Smooth muscle cell (in vitro differentiated cells): ENCODE measurements at regions not wholly inside any gene's neighbourhood (a gene's known extent, or its start where the extent isn't known, plus 50 kb on each side); places are given as distances from the start of the nearest gene placed in this dataset.

ENCODE experiments used
- DNase-seq: peaks from one replicate; lab custom pipeline; 2025; ENCODE audit not compliant: unreplicated experiment; lab: John Stamatoyannopoulos, UW
- H2AFZ ChIP-seq: fragments of 200-600 bp; sonication (generic); 2 replicates; pipeline ENCODE4 v1.6.0; 2016; ENCODE audit warnings: antibody characterized with exemption, low read depth, mild to moderate bottlenecking
- H3F3A ChIP-seq: fragments of 200-600 bp; sonication (generic); 2 replicates; pipeline ENCODE4 v1.6.0; 2017; ENCODE audit warnings: antibody characterized with exemption, low read depth
- H3K27ac ChIP-seq: fragments of 200-600 bp; sonication (generic); 2 replicates; pipeline ENCODE4 v1.5.1; 2016; ENCODE audit warnings: low read depth, mild to moderate bottlenecking
- H3K27me3 ChIP-seq: fragments of 200-600 bp; sonication (generic); 2 replicates; pipeline ENCODE4 v1.6.1; 2016; ENCODE audit warnings: low read depth, mild to moderate bottlenecking
- H3K36me3 ChIP-seq: fragments of 200-600 bp; sonication (generic); 2 replicates; pipeline ENCODE4 v1.5.1; 2016; ENCODE audit warnings: low read depth
- H3K4me1 ChIP-seq: fragments of 200-600 bp; sonication (generic); 2 replicates; pipeline ENCODE4 v1.5.1; 2016; ENCODE audit warnings: low read depth
- H3K4me2 ChIP-seq: fragments of 200-600 bp; sonication (generic); 2 replicates; pipeline ENCODE4 v1.6.0; 2016; ENCODE audit warnings: mild to moderate bottlenecking
- H3K4me3 ChIP-seq: fragments of 200-600 bp; sonication (generic); 2 replicates; pipeline ENCODE4 v1.5.1; 2016; ENCODE audit warnings: mild to moderate bottlenecking
- H3K79me2 ChIP-seq: fragments of 200-600 bp; sonication (generic); 2 replicates; pipeline ENCODE4 v1.6.0; 2016; ENCODE audit warnings: low read depth, mild to moderate bottlenecking
- H3K9ac ChIP-seq: fragments of 200-600 bp; sonication (generic); 2 replicates; pipeline ENCODE4 v1.6.0; 2016; ENCODE audit warnings: low read depth
- H3K9me3 ChIP-seq: fragments of 200-600 bp; sonication (generic); replicated peaks from 2 replicates; pipeline ENCODE4 v1.5.1; 2016; ENCODE audit warnings: low read depth
- H4K20me1 ChIP-seq: fragments of 200-600 bp; sonication (generic); 2 replicates; pipeline ENCODE4 v1.6.0; 2016; ENCODE audit warnings: low read depth
- CTCF ChIP-seq: fragments of 200-600 bp; sonication (generic); IDR thresholded peaks from 2 replicates; pipeline ENCODE4 v1.5.1; 2017; ENCODE audit warnings: borderline replicate concordance, mild to moderate bottlenecking, antibody characterized with exemption; ENCODE audit not compliant: insufficient read depth, poor library complexity, severe bottlenecking
- WGBS: methylation state at CpG from one replicate; pipeline ENCODE4 v1.1.7; 2016; ENCODE audit warnings: low lambda C conversion rate; 5-methylcytosine and 5-hydroxymethylcytosine counted together

GRCh38 chr11:116577956-116578355 lies 194.8 kb downstream of the BUD13 start:
- Histone ChIP-seq H3F3A (no peaks in the 10 kb centered on the region), H3K27me3 (peaks cover 67% of the 10 kb centered on the region), H4K20me1 (no peaks in the 10 kb centered on the region), H3K9me3 (no peaks in the 10 kb centered on the region), H3K4me2 (no peak overlapping the region), H3K27ac (no peak overlapping the region), H3K9ac (no peak overlapping the region), H2AFZ (no peak overlapping the region), H3K79me2 (no peaks in the 10 kb centered on the region), H3K36me3 (no peaks in the 10 kb centered on the region), H3K4me1 (peaks cover 16% of the 10 kb centered on the region), H3K4me3 (no peak overlapping the region)
- no peak for TF ChIP-seq CTCF
- no peak for DNase-seq
- 89% methylated on average over 3 of the region's 3 CpGs for WGBS

DNA sequence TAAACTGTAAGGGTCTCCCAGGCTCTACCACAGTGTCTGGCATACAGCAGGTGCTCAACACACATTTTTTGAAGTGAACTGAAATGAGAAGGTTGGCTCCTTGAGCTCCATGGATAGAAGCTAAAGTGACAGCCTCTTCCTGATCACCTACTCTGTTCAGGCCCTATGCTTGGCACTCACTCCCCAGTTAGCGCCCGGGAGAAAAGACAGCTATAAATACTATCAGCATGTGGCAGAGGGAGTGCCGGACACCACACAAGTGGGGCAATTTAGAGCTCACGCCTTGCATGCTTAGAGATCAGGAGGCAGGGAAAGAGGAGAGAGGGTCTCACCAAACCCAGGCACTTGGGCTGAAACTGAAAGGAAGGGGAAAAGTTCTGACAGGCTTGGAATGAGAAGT lies 195.5 kb downstream of the BUD13 start:
- TF ChIP-seq CTCF: no peak
- no peaks in the 10 kb centered on the region for H3K79me2 ChIP-seq
- H3K9ac ChIP-seq: no peak overlapping the region
- H3F3A ChIP-seq: no peaks in the 10 kb centered on the region
- no peak overlapping the region for H2AFZ ChIP-seq
- peaks cover 16% of the 10 kb centered on the region for H3K4me1 ChIP-seq
- no peaks in the 10 kb centered on the region for H4K20me1 ChIP-seq
- DNase-seq: no peak
- no peak overlapping the region for H3K4me3 ChIP-seq
- no peaks in the 10 kb centered on the region for H3K36me3 ChIP-seq
- WGBS: 91% methylated on average over 4 of the region's 4 CpGs
- H3K9me3 ChIP-seq: no peaks in the 10 kb centered on the region
- no peak overlapping the region for H3K27ac ChIP-seq
- H3K27me3 ChIP-seq: peaks cover 60% of the 10 kb centered on the region
- H3K4me2 ChIP-seq: no peak overlapping the region

DNA sequence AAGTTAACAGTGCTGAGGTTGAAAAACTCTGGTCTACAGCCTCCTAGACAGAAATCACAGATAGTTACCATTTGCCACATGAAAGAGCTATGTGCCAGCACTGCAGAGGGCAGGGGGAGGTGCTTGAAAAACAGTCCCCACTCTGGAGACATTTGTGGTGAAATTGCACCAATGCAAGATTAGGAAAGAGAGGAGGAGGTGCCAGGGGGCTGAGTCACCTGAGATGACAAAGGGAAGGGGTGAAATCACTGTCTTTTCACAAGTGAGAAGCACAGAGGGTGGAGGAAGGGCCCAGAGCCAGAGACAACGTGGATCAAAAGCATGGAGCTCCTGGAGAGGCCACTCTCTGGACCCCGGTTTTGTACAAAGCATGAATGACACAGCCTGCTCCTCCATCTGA lies 196.3 kb downstream of the BUD13 start:
- Histone ChIP-seq H3K4me2 (no peak overlapping the region), H3K4me1 (peaks cover 16% of the 10 kb centered on the region), H3K4me3 (no peak overlapping the region), H3F3A (no peaks in the 10 kb centered on the region), H3K9me3 (no peaks in the 10 kb centered on the region), H2AFZ (no peak overlapping the region), H4K20me1 (no peaks in the 10 kb centered on the region), H3K9ac (no peak overlapping the region), H3K36me3 (no peaks in the 10 kb centered on the region), H3K79me2 (no peaks in the 10 kb centered on the region), H3K27me3 (peaks cover 53% of the 10 kb centered on the region), H3K27ac (no peak overlapping the region)
- DNase-seq: no peak
- WGBS: 36% methylated on average over 2 of the region's 2 CpGs
- TF ChIP-seq CTCF: no peak

GRCh38 chr11:116567721-116568242 lies 205.0 kb downstream of the BUD13 start:
- no peak for TF ChIP-seq CTCF
- Histone ChIP-seq H3K79me2 (no peaks in the 10 kb centered on the region), H4K20me1 (no peaks in the 10 kb centered on the region), H3K4me1 (no peaks in the 10 kb centered on the region), H2AFZ (no peak overlapping the region), H3K4me3 (no peak overlapping the region), H3K36me3 (no peaks in the 10 kb centered on the region), H3K9ac (no peak overlapping the region), H3K9me3 (no peaks in the 10 kb centered on the region), H3K27me3 (no peaks in the 10 kb centered on the region), H3F3A (no peaks in the 10 kb centered on the region), H3K4me2 (no peak overlapping the region), H3K27ac (no peak overlapping the region)
- WGBS: 82% methylated on average over 9 of the region's 9 CpGs
- no peak for DNase-seq
